ENCODE measurements at regions not wholly inside any gene's neighbourhood (a gene's known extent, or its start where the extent isn't known, plus 50 kb on each side); places are given as distances from the start of the nearest gene placed in this dataset.

DNA sequence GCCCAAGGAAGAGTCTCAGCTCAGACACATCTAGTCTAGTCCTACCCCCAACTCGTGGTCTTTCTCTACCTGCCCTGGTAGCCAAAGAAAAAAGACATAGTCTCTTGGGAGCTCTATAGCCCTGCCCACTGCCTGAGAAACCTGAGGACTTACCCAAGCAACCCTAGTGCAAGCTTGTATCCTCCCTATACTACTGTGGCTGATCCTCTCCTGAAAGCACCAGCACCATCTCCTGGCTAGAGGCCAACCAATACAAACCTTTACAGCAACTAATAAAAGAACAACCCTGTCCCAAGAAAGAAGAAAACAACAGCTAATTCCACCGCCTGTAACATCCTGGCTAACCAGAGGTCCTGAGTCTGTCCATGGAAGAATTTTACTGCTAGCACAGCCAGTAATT is 532.4 kb downstream of the SLITRK6 start:
- TF ChIP-seq CTCF (conservative IDR thresholded peaks at IDR 0.05; ENCODE audit: low read depth, low read length) (no peak), EZH2 (IDR thresholded peaks at IDR 0.05; ENCODE audit: borderline replicate concordance, low read depth, low read length, poor library complexity, severe bottlenecking) (no peak)
